MG63 (cell line): ENCODE measurements at regions not wholly inside any gene's neighbourhood (a gene's known extent, or its start where the extent isn't known, plus 50 kb on each side); places are given as distances from the start of the nearest gene placed in this dataset.
A peak's percentile ranks its signal among the peaks of the same experiment; 100 is the strongest.

Source experiments
- DNase-seq: peaks from one replicate; pipeline ENCODE4 v3.0.0-alpha.2; 2020
- H3K27me3 ChIP-seq: fragments of 250-450 bp; sonication (Bioruptor Pico); 2 replicates; pipeline ENCODE4 v1.5.1; 2020; ENCODE audit warnings: mild to moderate bottlenecking, moderate library complexity
- H3K36me3 ChIP-seq: fragments of 250-450 bp; sonication (Bioruptor Pico); 2 replicates; pipeline ENCODE4 v1.5.1; 2020; ENCODE audit warnings: mild to moderate bottlenecking, moderate library complexity
- H3K4me3 ChIP-seq: fragments of 250-450 bp; sonication (Bioruptor Pico); 2 replicates; pipeline ENCODE4 v1.5.1; 2020; ENCODE audit warnings: mild to moderate bottlenecking, moderate library complexity
- H3K9me3 ChIP-seq: fragments of 250-450 bp; sonication (Bioruptor Pico); 2 replicates; pipeline ENCODE4 v1.5.1; 2020; ENCODE audit warnings: mild to moderate bottlenecking, moderate library complexity

- H3K27me3 ChIP-seq = no peaks in the 10 kb centered on the region
- DNase-seq = no peak
- no peaks in the 10 kb centered on the region for H3K9me3 ChIP-seq
- H3K36me3 ChIP-seq = no peaks in the 10 kb centered on the region
- H3K4me3 ChIP-seq = no peak overlapping the region
Observed at GRCh38 chr1:10901891-10902805, 105.7 kb upstream of the CASZ1 start.

GRCh38 chr1:10903421-10903820 is 107.0 kb upstream of the CASZ1 start:
- DNase-seq = no peak
- no peak overlapping the region for H3K4me3 ChIP-seq
- no peaks in the 10 kb centered on the region for H3K27me3 ChIP-seq
- H3K9me3 ChIP-seq = no peaks in the 10 kb centered on the region
- H3K36me3 ChIP-seq = no peaks in the 10 kb centered on the region

GRCh38 chr1:10903821-10904220 is 107.4 kb upstream of the CASZ1 start:
- H3K27me3 ChIP-seq = no peaks in the 10 kb centered on the region
- no peaks in the 10 kb centered on the region for H3K9me3 ChIP-seq
- no peaks in the 10 kb centered on the region for H3K36me3 ChIP-seq
- H3K4me3 ChIP-seq = no peak overlapping the region
- no peak for DNase-seq

GRCh38 chr1:10904396-10905358 is 107.8 kb upstream of the TARDBP start:
- no peaks in the 10 kb centered on the region for H3K27me3 ChIP-seq
- no peaks in the 10 kb centered on the region for H3K36me3 ChIP-seq
- H3K9me3 ChIP-seq = no peaks in the 10 kb centered on the region
- no peak for DNase-seq
- no peak overlapping the region for H3K4me3 ChIP-seq

- Histone ChIP-seq H3K27me3 (no peaks in the 10 kb centered on the region), H3K36me3 (no peaks in the 10 kb centered on the region), H3K9me3 (no peaks in the 10 kb centered on the region), H3K4me3 (no peak overlapping the region)
- no peak for DNase-seq
Observed at GRCh38 chr1:10905841-10906655, 106.4 kb upstream of the TARDBP start.

- H3K9me3 ChIP-seq = no peaks in the 10 kb centered on the region
- no peaks in the 10 kb centered on the region for H3K36me3 ChIP-seq
- no peak overlapping the region for H3K4me3 ChIP-seq
- DNase-seq = no peak
- no peaks in the 10 kb centered on the region for H3K27me3 ChIP-seq
Observed at GRCh38 chr1:10906866-10907519, 105.5 kb upstream of the TARDBP start.

DNA sequence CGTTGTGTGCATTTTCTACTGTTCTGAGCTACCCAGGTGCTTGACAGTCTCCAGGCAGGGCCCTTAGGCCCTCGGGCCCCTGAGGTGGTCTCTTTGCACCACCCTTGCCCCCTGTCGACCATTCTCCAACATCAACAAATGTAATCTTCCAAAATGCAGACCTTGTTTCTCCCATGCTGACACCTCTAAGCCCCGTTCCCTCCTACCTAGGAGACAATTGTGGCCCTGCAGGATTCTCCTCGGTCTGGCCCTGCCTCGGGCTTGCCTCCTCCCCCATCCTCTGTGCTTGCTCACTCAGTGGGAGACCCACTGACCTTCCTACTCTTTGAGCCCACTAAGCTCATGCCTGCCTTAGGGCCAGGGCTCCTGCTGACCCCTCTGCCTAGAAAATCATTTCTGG is 104.2 kb upstream of the TARDBP start:
- DNase-seq = no peak
- H3K4me3 ChIP-seq = no peak overlapping the region

DNA sequence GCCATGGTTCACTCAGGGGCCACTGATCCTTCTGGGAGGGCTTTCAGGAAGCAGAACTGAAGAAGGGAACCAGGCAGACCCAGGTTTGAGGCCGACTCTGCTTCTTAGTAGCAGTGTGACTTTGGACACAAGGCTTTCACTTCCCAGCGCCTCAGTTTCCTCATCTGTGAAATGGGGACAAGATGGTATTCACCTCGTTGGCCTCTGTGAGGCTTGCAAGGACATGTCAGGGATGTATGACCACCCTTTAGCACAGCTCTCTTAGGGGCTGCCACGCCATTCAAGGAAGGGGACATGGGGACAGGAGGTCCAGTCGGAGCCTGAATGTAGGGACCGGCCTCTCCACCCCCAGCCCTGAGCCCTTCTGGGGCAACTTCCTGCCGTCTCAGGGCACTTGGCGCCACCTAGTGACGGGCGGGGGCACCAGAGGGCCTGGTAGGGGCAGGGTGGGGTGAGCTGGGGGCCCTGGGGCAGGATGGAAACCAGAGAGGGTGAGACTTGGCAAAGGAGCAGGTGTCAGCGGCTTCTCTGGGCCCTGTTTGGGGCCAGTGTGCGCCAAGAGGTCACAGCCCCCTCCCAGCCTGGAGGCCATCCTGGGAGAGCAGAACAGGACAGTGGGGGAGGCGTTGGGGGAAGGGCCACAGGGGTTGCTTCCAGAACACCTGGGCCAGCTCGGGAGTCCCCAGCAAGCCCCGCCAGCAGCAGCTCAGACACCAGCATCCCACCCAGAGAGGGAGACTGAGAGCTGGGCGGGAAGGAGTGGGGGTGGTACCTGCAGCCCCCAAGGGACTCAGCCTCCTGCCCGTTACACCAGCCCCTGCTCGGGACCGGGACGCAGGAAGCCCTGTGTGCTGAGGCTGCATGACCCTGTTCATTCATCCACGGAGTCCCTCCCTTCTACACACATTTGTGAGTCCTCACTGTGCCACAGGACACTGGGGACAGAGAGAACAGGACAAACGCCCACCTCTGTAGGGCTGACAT is 102.5 kb upstream of the TARDBP start:
- no peaks in the 10 kb centered on the region for H3K36me3 ChIP-seq
- peak; percentile 62 for DNase-seq
- H3K4me3 ChIP-seq = no peak overlapping the region
- no peaks in the 10 kb centered on the region for H3K9me3 ChIP-seq
- H3K27me3 ChIP-seq = no peaks in the 10 kb centered on the region

More for the DNA sequence above, 104.2 kb upstream of the TARDBP start:
- Histone ChIP-seq H3K9me3 (no peaks in the 10 kb centered on the region), H3K36me3 (no peaks in the 10 kb centered on the region), H3K27me3 (no peaks in the 10 kb centered on the region)

- Histone ChIP-seq H3K36me3 (no peaks in the 10 kb centered on the region), H3K4me3 (no peak overlapping the region), H3K9me3 (no peaks in the 10 kb centered on the region), H3K27me3 (no peaks in the 10 kb centered on the region)
- DNase-seq = no peak
Observed at GRCh38 chr1:10910681-10911489, 101.6 kb upstream of the TARDBP start.

GRCh38 chr1:10911490-10912166 is 100.8 kb upstream of the TARDBP start:
- Histone ChIP-seq H3K27me3 (no peaks in the 10 kb centered on the region), H3K36me3 (no peaks in the 10 kb centered on the region), H3K9me3 (no peaks in the 10 kb centered on the region), H3K4me3 (no peak overlapping the region)
- no peak for DNase-seq

GRCh38 chr1:10912441-10912840 is 100.0 kb upstream of the TARDBP start:
- DNase-seq = no peak
- no peaks in the 10 kb centered on the region for H3K36me3 ChIP-seq
- H3K27me3 ChIP-seq = no peaks in the 10 kb centered on the region
- H3K4me3 ChIP-seq = no peak overlapping the region
- H3K9me3 ChIP-seq = no peaks in the 10 kb centered on the region

- H3K27me3 ChIP-seq = no peaks in the 10 kb centered on the region; the same call in 1 of the 2 replicates
- H3K9me3 ChIP-seq = no peaks in the 10 kb centered on the region
- DNase-seq = no peak
- no peaks in the 10 kb centered on the region for H3K36me3 ChIP-seq
- no peak overlapping the region for H3K4me3 ChIP-seq
Observed at GRCh38 chr1:10914056-10914455, 98.4 kb upstream of the TARDBP start.

DNA sequence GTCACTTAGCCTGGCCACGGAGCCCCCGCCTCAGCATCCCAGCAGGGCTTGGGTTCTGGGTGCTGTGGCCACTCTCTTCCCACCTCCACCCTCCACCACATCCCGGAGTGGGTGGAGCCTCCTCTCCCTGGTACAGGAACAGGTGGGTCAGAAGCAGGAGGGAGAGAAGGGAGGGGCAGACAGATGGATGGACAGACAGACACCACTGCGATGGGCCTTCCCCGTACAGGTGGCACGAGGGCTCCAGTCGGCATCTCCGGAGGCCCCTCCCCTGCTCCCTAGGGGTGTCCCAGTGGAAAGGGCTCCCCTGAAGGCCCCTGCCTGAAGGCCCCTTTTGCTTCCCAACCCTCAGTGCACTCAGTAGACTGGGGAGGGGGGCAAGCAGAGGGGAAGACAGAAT is 96.9 kb upstream of the TARDBP start:
- DNase-seq = no peak
- Histone ChIP-seq H3K27me3 (no peaks in the 10 kb centered on the region; the same call in 1 of the 2 replicates), H3K4me3 (no peak overlapping the region), H3K9me3 (no peaks in the 10 kb centered on the region), H3K36me3 (no peaks in the 10 kb centered on the region)

GRCh38 chr1:10916311-10916710 is 96.1 kb upstream of the TARDBP start:
- H3K27me3 ChIP-seq = no peaks in the 10 kb centered on the region; the same call in 1 of the 2 replicates

More at GRCh38 chr1:10916311-10916710, 96.1 kb upstream of the TARDBP start:
- no peaks in the 10 kb centered on the region for H3K9me3 ChIP-seq
- no peak for DNase-seq
- no peak overlapping the region for H3K4me3 ChIP-seq
- H3K36me3 ChIP-seq = no peaks in the 10 kb centered on the region
